ENCODE measurements at regions not wholly inside any gene's neighbourhood (a gene's known extent, or its start where the extent isn't known, plus 50 kb on each side); places are given as distances from the start of the nearest gene placed in this dataset.

- ATAC-seq (ENCODE audit: poor library complexity) (no peak), DNase-seq (no peak)
- intact Hi-C loops (cut with DNase I), result no loop called here
These were observed 346.6 kb downstream of the ZNF326 start for GRCh38 chr1:90341516-90341915.

DNA sequence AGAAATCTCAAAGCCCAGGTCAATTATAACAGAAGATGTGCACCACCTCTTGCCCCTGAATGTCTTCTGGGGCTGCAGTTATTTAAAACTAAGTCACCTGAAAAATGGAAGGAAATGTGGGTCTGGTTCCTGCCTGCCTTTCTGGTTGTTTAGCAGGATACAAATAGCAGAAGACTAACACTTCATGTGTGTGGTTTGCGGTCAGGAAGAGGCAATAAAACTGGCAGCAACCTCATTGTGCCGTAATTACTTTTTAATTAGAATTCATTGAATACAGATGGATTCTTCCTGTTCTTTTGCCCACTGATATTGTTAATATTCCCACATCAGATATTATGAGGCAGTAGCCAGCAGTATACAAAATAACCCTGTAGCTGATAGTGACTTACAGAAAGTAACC lies 345.7 kb downstream of the ZNF326 start:
- no peak for ATAC-seq (ENCODE audit: poor library complexity)
- DNase-seq, result no peak
- intact Hi-C loops (cut with DNase I), result no loop called here

DNA sequence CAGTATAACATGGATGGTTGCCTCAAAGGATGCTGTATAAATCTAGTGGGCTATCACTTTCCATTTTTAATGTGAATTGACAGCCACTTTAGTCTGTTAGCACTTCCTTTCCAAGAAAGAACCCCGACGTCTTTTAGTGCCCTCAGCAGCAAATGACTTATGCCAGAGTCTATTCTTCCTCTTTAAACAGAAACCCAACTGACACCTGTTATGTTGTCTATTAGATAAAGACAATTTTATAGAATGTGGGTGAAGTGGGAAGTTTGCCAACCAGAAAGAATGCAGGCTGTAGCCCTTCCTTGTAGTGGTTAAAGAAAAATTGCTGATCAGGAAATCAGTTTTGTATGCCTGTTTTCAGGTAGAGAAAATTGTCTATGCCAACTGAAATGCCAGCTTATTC lies 344.9 kb downstream of the ZNF326 start:
- ATAC-seq (ENCODE audit: poor library complexity), result no peak
- DNase-seq, result no peak
- intact Hi-C loops (cut with DNase I), result no loop called here

- intact Hi-C loops (cut with DNase I), result no loop called here
- ATAC-seq (ENCODE audit: poor library complexity), result no peak
- DNase-seq, result no peak
These were observed 341.8 kb downstream of the ZNF326 start for GRCh38 chr1:90336552-90337324.

DNA sequence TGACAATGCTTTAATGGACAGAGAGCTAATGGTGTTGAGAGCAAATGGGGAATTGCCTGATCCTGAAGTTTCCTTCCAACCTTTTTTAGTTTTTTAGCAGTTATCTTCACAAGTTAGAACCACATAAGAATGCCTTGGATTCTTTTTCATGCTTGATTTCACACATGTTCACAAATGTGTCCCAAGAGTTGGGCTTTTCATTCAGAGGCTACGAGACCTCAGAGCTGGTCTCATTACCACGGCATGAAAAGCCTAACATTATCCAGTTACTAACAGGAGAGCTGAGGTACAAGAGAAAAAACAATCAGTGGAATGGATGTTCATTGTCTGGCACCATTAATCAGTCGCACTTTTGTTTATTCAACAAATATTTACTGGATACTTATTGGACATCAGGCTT lies 340.6 kb downstream of the ZNF326 start:
- ATAC-seq (ENCODE audit: poor library complexity) (no peak), DNase-seq (no peak)
- intact Hi-C loops (cut with DNase I), result no loop called here

DNA sequence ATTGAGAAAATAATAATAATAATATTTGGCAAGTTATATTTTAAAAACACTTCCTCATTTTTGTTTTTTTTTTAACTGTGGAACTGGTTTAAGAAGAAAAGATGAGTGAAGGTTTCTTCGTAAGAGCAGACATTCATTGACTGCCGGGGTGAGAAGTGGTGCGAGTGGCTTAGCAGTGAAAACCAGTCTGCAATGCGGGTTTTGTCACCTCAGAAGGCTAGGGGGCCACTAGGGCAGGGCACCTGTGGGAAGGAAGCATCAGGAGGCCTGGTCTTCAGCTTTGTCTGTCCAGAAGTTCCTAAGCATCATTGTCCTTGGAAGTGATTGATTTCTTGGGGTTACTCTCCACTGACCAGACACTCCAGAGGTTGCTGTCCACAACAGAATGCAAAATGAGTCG lies 339.2 kb downstream of the ZNF326 start:
- DNase-seq, result no peak
- intact Hi-C loops (cut with DNase I), result no loop called here
- no peak for ATAC-seq (ENCODE audit: poor library complexity)

- ATAC-seq (ENCODE audit: poor library complexity) (no peak), DNase-seq (no peak)
- intact Hi-C loops (cut with DNase I), result no loop called here
These were observed 330.3 kb downstream of the ZNF326 start for GRCh38 chr1:90325168-90325567.

DNA sequence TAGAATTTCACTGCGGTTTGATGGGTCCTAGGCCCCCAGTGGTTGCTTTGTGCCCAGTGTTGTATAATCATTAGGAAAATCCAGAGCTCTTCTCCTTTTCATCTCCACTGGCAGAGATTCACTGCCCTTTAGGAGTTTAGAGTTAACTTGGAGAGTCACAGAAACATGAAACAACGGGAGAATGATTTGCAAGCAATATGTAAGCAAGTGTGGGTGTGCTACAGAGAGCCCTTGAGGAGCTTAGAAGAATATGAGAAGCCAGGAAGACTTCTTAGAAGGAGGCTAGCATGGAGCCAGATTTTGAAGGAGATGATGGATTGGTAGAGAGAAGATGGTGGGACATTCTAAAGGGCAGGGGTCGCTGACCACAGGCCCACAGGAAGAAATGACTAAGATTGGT lies 327.3 kb downstream of the ZNF326 start:
- intact Hi-C loops (cut with DNase I), result no loop called here
- DNase-seq (no peak), ATAC-seq (ENCODE audit: poor library complexity) (no peak)

DNA sequence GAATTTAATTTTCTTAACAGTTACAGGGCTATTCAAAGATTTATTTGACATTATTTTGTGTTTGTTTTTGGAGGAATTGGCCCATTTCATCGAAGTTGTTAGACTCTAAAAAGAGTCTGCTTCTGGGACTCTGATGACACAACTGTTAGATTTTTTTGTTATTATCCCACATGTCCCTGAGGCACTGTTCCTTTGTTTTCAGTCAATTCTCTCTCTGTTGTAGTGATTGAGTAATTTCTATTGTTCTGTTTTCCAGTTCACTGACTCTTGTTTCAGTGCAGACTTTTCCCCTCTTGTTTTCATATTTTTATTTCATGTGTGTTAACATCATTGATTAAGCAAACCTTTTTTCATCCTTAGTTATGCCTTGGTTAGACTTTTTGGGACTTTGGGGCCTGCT lies 325.0 kb downstream of the ZNF326 start:
- DNase-seq (no peak), ATAC-seq (ENCODE audit: poor library complexity) (no peak)
- intact Hi-C loops (cut with DNase I), result no loop called here

DNA sequence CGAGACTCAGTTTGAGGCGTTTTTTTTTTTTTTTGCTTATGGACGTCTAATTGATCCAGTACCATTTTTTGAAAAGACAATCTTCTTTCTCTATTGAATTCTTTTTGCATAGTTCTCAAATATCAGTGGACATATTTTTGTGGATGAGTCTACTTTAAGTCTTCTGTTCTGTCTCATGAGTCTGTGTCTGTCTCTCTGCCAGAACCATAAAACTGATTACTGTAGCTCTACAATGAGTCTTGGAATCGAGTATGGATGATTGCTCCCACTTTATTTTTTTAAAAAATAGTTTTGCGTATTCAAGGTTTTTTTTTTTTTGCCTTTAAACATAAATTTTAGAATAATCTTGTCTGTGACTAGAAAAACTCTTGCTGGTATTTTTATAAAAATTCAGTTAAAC lies 323.5 kb downstream of the ZNF326 start:
- DNase-seq, result no peak
- intact Hi-C loops (cut with DNase I), result no loop called here
- ATAC-seq (ENCODE audit: poor library complexity), result no peak

- ATAC-seq (ENCODE audit: poor library complexity), result no peak
- intact Hi-C loops (cut with DNase I), result no loop called here
- no peak for DNase-seq
These were observed 322.7 kb downstream of the ZNF326 start for GRCh38 chr1:90317628-90318027.

GRCh38 chr1:90314533-90314932 lies 319.6 kb downstream of the ZNF326 start:
- DNase-seq (no peak), ATAC-seq (ENCODE audit: poor library complexity) (no peak)
- intact Hi-C loops (cut with DNase I), result no loop called here

DNA sequence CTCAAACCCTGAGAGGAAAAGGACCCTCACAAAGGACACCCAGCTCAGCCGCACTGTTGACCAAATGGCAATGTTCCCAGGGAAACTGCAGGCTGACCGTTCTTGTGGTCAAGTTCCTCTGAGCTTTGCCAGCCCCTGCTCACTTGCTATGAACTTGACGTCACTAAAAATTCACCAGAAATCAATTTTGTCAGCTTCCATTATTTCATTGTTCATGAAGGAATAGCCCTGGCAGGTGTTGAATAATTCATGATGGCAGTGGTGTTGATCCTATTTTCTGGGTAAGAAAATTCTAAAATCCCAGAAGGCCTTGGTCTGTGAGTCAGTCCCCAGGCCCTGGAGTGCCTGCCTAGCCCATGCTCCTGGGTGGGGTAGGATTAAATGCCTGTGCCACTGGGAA lies 318.9 kb downstream of the ZNF326 start:
- no peak for ATAC-seq (ENCODE audit: poor library complexity)
- DNase-seq, result no peak
- intact Hi-C loops (cut with DNase I), result no loop called here

DNA sequence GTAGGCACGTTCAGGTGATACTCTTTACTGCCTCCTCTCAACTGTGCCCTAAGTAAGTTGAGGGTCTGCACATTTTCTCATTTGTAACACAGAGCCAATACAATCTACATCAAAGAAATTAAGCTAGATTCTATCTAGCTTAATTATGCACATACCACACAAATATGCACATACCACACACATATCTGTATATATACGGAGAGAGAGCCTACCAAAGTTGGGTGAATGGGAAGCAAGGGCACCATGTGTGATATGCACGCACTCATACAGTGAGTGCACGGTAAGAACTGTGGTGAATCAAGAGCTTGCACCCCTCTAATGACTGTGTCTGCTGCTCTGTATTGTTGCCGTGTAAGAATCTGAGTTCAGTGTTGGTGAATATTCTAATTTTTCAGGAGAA lies 314.9 kb downstream of the ZNF326 start:
- ATAC-seq (ENCODE audit: poor library complexity) (no peak), DNase-seq (no peak)
- intact Hi-C loops (cut with DNase I), result no loop called here

GRCh38 chr1:90308421-90308820 lies 313.5 kb downstream of the ZNF326 start:
- intact Hi-C loops (cut with DNase I), result no loop called here
- no peak for DNase-seq
- ATAC-seq (ENCODE audit: poor library complexity), result no peak

DNA sequence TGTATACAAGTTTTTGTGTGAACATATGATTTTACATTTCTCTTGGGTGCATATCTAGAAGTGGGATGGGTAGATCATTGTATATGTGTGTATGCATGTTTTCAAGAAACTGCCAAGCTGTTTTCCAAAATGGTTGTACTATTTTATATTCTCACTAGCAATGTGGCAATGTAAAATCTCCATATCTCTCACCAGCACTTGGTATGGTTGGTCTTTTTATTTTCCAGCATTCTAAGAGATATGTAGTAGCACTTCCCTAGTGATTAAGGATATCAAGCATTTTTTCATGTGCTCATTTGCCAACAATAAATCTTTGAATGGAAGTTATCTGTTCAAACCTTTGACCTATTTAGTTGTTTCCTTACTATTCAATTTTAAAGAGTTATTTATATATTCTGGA lies 310.7 kb downstream of the ZNF326 start:
- DNase-seq, result no peak
- intact Hi-C loops (cut with DNase I), result no loop called here
- ATAC-seq (ENCODE audit: poor library complexity), result no peak

DNA sequence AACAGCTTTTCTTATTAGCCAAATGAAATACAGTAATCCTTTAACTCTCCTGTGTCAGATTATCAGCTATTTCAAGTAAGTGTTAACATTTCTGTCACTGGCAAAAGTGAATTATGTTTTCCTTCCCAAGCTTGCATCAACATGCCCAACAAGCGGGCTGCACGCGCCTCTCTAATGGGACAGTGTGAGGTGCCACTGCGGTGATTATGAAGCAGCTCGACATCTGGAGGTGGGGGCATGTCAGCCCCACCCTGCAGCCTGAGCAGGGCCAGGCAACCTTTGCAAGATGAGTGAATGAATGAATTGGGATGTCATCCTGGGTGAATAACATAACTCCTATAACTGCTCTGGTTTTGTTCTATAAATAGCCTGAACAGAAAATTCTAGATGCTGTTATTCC lies 301.4 kb downstream of the ZNF326 start:
- intact Hi-C loops (cut with DNase I), result no loop called here
- DNase-seq (no peak), ATAC-seq (ENCODE audit: poor library complexity) (no peak)

DNA sequence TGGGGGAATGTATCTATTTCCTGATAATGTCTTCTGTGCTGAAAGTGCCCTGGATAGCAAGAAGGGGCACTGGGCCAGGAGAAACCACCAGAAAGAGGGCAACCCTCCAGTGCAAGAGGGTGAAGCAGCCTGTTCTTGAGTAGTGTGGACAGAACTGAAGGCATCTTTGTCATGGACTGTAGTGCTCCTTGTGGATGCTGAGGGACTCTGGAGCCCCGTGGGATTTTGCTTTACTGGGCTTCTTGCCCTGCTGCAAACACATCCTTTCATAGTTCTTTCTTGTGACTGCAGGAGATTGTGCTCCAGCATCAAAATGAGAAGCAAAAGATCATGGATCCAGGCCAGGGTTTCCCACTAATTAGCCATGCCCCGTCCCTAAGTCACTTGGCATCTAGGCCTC lies 300.6 kb downstream of the ZNF326 start:
- no peak for ATAC-seq (ENCODE audit: poor library complexity)
- DNase-seq, result no peak
- intact Hi-C loops (cut with DNase I), result no loop called here

DNA sequence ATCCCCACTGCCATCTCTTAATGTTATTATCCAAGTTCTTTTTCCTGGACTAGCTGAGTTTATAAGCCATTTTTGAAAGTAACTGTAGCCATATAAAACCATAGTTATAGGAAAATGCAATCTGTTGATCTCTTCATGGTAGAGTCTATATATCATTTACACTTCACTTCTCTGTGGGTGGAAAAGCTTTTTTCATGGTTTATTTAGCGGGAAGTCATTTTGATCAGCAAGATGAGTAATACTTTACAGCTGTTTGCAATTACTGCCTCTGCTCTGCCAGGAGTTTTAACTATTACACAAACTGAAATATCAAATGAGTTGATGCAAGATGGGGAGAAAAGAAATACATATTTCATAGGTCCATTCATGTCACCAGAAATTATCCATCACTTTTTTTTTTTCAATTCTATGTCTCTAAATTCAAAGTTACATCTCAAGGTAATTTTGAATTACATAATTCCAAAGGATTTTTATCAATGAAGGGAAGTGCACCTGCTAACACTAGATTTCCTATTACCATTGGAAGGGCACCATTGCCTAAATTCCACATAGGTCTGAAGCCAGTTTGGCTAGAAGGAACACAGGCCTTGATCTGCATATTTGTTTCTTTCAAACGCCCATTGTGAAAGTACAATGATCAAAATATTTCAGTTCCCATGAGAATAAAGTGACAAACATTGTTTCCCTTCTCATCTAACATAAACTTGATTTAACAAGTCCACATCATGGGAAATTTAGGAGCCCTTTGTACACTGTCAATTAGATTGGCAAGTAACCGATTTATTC lies 296.7 kb downstream of the ZNF326 start:
- no peak for ATAC-seq (ENCODE audit: poor library complexity)
- intact Hi-C loops (cut with DNase I), result no loop called here
- no peak for DNase-seq

- intact Hi-C loops (cut with DNase I), result no loop called here
- no peak for ATAC-seq (ENCODE audit: poor library complexity)
- no peak for DNase-seq
These were observed 287.9 kb downstream of the ZNF326 start for GRCh38 chr1:90282811-90283210.

Data from Right ventricle myocardium superior (tissue), 1 donor.